ENCODE measurements at regions not wholly inside any gene's neighbourhood (a gene's known extent, or its start where the extent isn't known, plus 50 kb on each side); places are given as distances from the start of the nearest gene placed in this dataset.
"Not testable (repeated sequence)": the region's sequence is repeated elsewhere in the genome, so short reads cannot be mapped to it uniquely, and the experiment has no call there.

GRCh38 chr6:140487586-140487985, 1113.1 kb upstream of the CITED2 start:
- intact Hi-C loops (cut with micrococcal nuclease) = no loop called here

- intact Hi-C loops (cut with micrococcal nuclease) = no loop called here
Observed at GRCh38 chr6:140486450-140487361, 1112.3 kb upstream of the CITED2 start.

GRCh38 chr6:140485740-140486449, 1111.4 kb upstream of the CITED2 start:
- intact Hi-C loops (cut with micrococcal nuclease) = no loop called here

GRCh38 chr6:140480852-140481251, 1106.4 kb upstream of the CITED2 start:
- intact Hi-C loops (cut with micrococcal nuclease) = no loop called here

GRCh38 chr6:140478631-140479030, 1104.2 kb upstream of the CITED2 start:
- intact Hi-C loops (cut with micrococcal nuclease) = no loop called here

- intact Hi-C loops (cut with micrococcal nuclease) = no loop called here
Observed at GRCh38 chr6:140475086-140475485, 1100.6 kb upstream of the CITED2 start.

- intact Hi-C loops (cut with micrococcal nuclease) = no loop called here
Observed at GRCh38 chr6:140464720-140465119, 1090.3 kb upstream of the CITED2 start.

GRCh38 chr6:140463312-140463710, 1088.9 kb upstream of the CITED2 start:
- intact Hi-C loops (cut with micrococcal nuclease) = no loop called here

GRCh38 chr6:140462453-140463311, 1088.2 kb upstream of the CITED2 start:
- intact Hi-C loops (cut with micrococcal nuclease) = no loop called here

- intact Hi-C loops (cut with micrococcal nuclease) = no loop called here
Observed at GRCh38 chr6:140462076-140462452, 1087.6 kb upstream of the CITED2 start.

GRCh38 chr6:140460267-140460666, 1085.8 kb upstream of the CITED2 start:
- intact Hi-C loops (cut with micrococcal nuclease) = no loop called here

GRCh38 chr6:140459209-140459608, 1084.8 kb upstream of the CITED2 start:
- intact Hi-C loops (cut with micrococcal nuclease) = no loop called here

- intact Hi-C loops (cut with micrococcal nuclease) = no loop called here
Observed at GRCh38 chr6:140446241-140446640, 1071.8 kb upstream of the CITED2 start.

GRCh38 chr6:140445474-140446004, 1071.1 kb upstream of the CITED2 start:
- intact Hi-C loops (cut with micrococcal nuclease) = no loop called here

- intact Hi-C loops (cut with micrococcal nuclease) = not testable (repeated sequence)
Observed at GRCh38 chr6:140443112-140443511, 1068.7 kb upstream of the CITED2 start.

- intact Hi-C loops (cut with micrococcal nuclease) = no loop called here
Observed at GRCh38 chr6:140441256-140441655, 1066.8 kb upstream of the CITED2 start.

- intact Hi-C loops (cut with micrococcal nuclease) = no loop called here
Observed at GRCh38 chr6:140440223-140440835, 1065.9 kb upstream of the CITED2 start.

- intact Hi-C loops (cut with micrococcal nuclease) = no loop called here
Observed at GRCh38 chr6:140438346-140438735, 1063.9 kb upstream of the CITED2 start.

GRCh38 chr6:140437619-140438345, 1063.3 kb upstream of the CITED2 start:
- intact Hi-C loops (cut with micrococcal nuclease) = no loop called here

Measured in T-helper 2 cell treated with Interferon-gamma antibody and Interleukin-4, amounts not matched to agents 100 ng/mL and 5 ng/mL, for 36 hours (primary cell).